ENCODE measurements at regions not wholly inside any gene's neighbourhood (a gene's known extent, or its start where the extent isn't known, plus 50 kb on each side); places are given as distances from the start of the nearest gene placed in this dataset.
"Not testable (repeated sequence)": the region's sequence is repeated elsewhere in the genome, so short reads cannot be mapped to it uniquely, and the experiment has no call there.

DNA sequence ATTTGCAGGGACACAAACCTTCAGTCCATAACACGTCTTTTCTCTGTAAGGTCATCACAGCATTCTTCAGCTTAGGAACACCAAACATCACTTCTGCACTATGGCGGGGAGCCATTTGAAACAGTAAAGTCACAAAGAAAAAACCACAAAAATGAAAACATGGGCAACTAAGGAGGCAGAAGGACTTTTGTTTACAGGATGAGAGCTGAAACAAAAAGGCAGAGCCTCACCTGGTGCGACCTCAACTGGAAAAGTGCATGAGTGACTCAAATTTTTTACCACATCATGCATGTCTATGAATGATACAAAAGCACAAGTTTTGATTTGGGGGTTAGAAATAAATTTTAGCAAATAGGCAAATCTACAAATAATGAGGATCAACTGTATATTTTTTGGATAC lies 68.2 kb upstream of the TNFAIP3 start:
- DNase-seq (ENCODE audit: low spot score): no peak
- Mint-ChIP-seq H3K27ac (peak overlapping the region; percentile 84), H3K4me1 (ENCODE audit: low read depth) (peaks cover 68% of the 10 kb centered on the region), H3K27me3 (ENCODE audit: insufficient read depth) (no peaks in the 10 kb centered on the region), H3K36me3 (ENCODE audit: low read depth) (peaks cover 4% of the 10 kb centered on the region), H3K9me3 (peaks cover 10% of the 10 kb centered on the region), H3K4me3 (peak overlapping the region; percentile 46)
- intact Hi-C loops (cut with micrococcal nuclease): loop anchor here (1.0 to 10.0 kb wide), 2 partner anchors 91 to 584 kb away; partner anchors contain the start of gene IFNGR1

- H3K4me3 Mint-ChIP-seq: no peak overlapping the region
Observed at GRCh38 chr6:137799950-137800568, 67.0 kb upstream of the TNFAIP3 start.

GRCh38 chr6:137800762-137801161 lies 66.3 kb upstream of the TNFAIP3 start:
- H3K9me3 Mint-ChIP-seq: peaks cover 5% of the 10 kb centered on the region
- intact Hi-C loops (cut with micrococcal nuclease): loop anchor here (1.0 kb wide), 3 partner anchors 8 to 67 kb away; partner anchors contain the start of gene TNFAIP3
- peaks cover 6% of the 10 kb centered on the region for H3K36me3 Mint-ChIP-seq (ENCODE audit: low read depth)
- no peaks in the 10 kb centered on the region for H3K27me3 Mint-ChIP-seq (ENCODE audit: insufficient read depth)
- H3K27ac Mint-ChIP-seq: peak overlapping the region; percentile 14
- no peak for DNase-seq (ENCODE audit: low spot score)
- H3K4me3 Mint-ChIP-seq: peak overlapping the region; percentile 21
- peaks cover 60% of the 10 kb centered on the region for H3K4me1 Mint-ChIP-seq (ENCODE audit: low read depth)

More at GRCh38 chr6:137799950-137800568, 67.0 kb upstream of the TNFAIP3 start:
- Mint-ChIP-seq H3K9me3 (peaks cover 5% of the 10 kb centered on the region), H3K27me3 (ENCODE audit: insufficient read depth) (no peaks in the 10 kb centered on the region), H3K27ac (peak overlapping the region; percentile 14), H3K4me1 (ENCODE audit: low read depth) (peaks cover 67% of the 10 kb centered on the region), H3K36me3 (ENCODE audit: low read depth) (peaks cover 6% of the 10 kb centered on the region)
- intact Hi-C loops (cut with micrococcal nuclease): loop anchor here (1.0 to 10.0 kb wide), 5 partner anchors 8 to 585 kb away; partner anchors contain the start of genes IFNGR1 and TNFAIP3
- peak; percentile 35 for DNase-seq (ENCODE audit: low spot score)

- H3K4me3 Mint-ChIP-seq: no peak overlapping the region
- peaks cover 5% of the 10 kb centered on the region for H3K9me3 Mint-ChIP-seq
Observed at GRCh38 chr6:137801352-137802114, 65.5 kb upstream of the TNFAIP3 start.

GRCh38 chr6:137802408-137803182 lies 64.5 kb upstream of the TNFAIP3 start:
- Mint-ChIP-seq H3K27me3 (ENCODE audit: insufficient read depth) (no peaks in the 10 kb centered on the region), H3K36me3 (ENCODE audit: low read depth) (peaks cover 10% of the 10 kb centered on the region), H3K4me1 (ENCODE audit: low read depth) (peaks cover 63% of the 10 kb centered on the region), H3K27ac (no peak overlapping the region), H3K4me3 (no peak overlapping the region), H3K9me3 (peaks cover 13% of the 10 kb centered on the region)
- intact Hi-C loops (cut with micrococcal nuclease): no loop called here
- DNase-seq (ENCODE audit: low spot score): no peak

More at GRCh38 chr6:137801352-137802114, 65.5 kb upstream of the TNFAIP3 start:
- H3K27ac Mint-ChIP-seq: no peak overlapping the region
- intact Hi-C loops (cut with micrococcal nuclease): no loop called here
- no peak for DNase-seq (ENCODE audit: low spot score)
- H3K27me3 Mint-ChIP-seq (ENCODE audit: insufficient read depth): no peaks in the 10 kb centered on the region
- H3K4me1 Mint-ChIP-seq (ENCODE audit: low read depth): peaks cover 57% of the 10 kb centered on the region
- peaks cover 6% of the 10 kb centered on the region for H3K36me3 Mint-ChIP-seq (ENCODE audit: low read depth)

DNA sequence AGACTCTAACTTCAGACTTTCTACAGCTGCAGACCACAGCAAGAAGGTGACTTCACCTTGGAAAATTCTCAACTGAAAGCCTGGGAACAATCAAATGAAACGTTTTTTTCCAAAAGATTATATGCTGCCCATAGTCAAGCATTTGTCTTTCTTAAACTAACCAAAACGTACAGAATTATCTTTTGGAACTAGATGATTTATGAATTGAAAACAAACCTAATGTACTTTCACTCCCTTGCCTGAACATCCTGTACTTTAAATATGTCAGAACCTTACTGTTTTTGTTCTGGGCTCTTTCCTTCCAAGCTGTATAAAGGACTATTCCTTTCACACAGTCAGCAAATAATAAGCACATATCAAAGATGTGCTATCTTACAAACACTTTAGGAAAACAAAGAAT lies 62.4 kb upstream of the TNFAIP3 start:
- Mint-ChIP-seq H3K27ac (no peak overlapping the region), H3K4me1 (ENCODE audit: low read depth) (peaks cover 60% of the 10 kb centered on the region)

DNA sequence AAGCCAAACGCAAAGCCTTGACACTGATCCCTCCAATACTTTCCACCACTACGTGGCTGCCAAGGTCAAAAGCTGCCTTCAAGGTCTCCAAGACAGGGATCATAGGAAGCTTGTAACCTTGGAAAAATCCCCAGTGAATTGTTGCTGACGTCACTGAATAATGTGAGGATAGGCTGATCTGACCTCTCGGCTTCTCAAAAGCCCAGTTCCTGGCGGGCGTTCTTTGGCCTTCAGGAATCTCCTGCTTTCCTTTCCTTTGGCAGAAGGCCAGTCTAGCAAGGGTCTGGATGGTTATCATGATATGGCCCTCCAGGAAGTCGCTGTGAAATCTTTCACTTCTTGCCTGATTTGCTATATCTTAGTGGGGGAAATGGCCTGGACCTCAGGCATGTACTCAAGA lies 61.4 kb upstream of the TNFAIP3 start:
- peaks cover 7% of the 10 kb centered on the region for H3K36me3 Mint-ChIP-seq (ENCODE audit: low read depth)
- intact Hi-C loops (cut with micrococcal nuclease): no loop called here
- H3K4me3 Mint-ChIP-seq: no peak overlapping the region
- no peak for DNase-seq (ENCODE audit: low spot score)
- H3K27ac Mint-ChIP-seq: no peak overlapping the region
- H3K4me1 Mint-ChIP-seq (ENCODE audit: low read depth): peaks cover 59% of the 10 kb centered on the region
- H3K9me3 Mint-ChIP-seq: peaks cover 13% of the 10 kb centered on the region
- H3K27me3 Mint-ChIP-seq (ENCODE audit: insufficient read depth): no peaks in the 10 kb centered on the region

More for the DNA sequence above, 62.4 kb upstream of the TNFAIP3 start:
- intact Hi-C loops (cut with micrococcal nuclease): no loop called here
- peaks cover 7% of the 10 kb centered on the region for H3K36me3 Mint-ChIP-seq (ENCODE audit: low read depth)
- no peak overlapping the region for H3K4me3 Mint-ChIP-seq
- H3K9me3 Mint-ChIP-seq: peaks cover 13% of the 10 kb centered on the region
- no peak for DNase-seq (ENCODE audit: low spot score)
- H3K27me3 Mint-ChIP-seq (ENCODE audit: insufficient read depth): no peaks in the 10 kb centered on the region

DNA sequence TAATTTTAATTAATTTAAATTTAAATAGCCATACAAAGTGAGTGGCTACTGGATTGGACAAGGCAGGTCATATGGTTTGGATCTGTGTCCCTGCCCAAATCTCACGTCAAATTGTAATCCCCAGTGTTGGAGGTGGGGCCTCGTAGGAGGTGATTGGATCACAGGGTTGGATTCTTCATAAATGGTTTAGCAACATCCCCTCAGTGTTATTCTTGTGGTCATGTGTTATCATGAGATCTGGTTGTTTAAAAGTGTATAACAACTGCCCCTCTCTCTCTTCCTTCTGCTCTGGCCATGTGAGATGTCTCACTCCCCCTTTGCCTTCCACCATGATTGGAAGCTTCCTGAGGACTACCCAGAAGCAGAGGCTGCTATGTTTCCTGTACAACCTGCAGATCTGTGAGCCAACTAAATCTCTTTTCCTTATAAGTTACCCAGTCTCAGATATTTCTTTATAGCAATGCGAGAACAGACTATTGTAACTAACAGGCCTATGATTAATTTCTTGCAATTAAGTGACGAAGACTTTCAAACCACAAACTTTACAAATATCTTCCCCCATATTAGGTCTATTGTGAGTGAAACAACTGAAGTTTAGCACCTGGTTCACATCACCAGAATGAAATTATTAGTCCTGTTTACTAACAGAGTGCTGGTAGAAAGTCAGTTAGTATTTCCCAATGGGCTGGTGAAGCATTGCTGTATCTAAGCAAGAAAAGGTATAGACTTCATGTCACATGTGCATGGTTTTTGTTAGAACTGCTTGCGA lies 60.0 kb upstream of the TNFAIP3 start:
- H3K9me3 Mint-ChIP-seq: peaks cover 13% of the 10 kb centered on the region
- DNase-seq (ENCODE audit: low spot score): no peak
- H3K27me3 Mint-ChIP-seq (ENCODE audit: insufficient read depth): no peaks in the 10 kb centered on the region
- peaks cover 60% of the 10 kb centered on the region for H3K4me1 Mint-ChIP-seq (ENCODE audit: low read depth)
- H3K27ac Mint-ChIP-seq: no peak overlapping the region
- intact Hi-C loops (cut with micrococcal nuclease): no loop called here
- H3K4me3 Mint-ChIP-seq: no peak overlapping the region
- peaks cover 7% of the 10 kb centered on the region for H3K36me3 Mint-ChIP-seq (ENCODE audit: low read depth)

- Mint-ChIP-seq H3K27ac (no peak overlapping the region), H3K4me3 (no peak overlapping the region), H3K27me3 (ENCODE audit: insufficient read depth) (no peaks in the 10 kb centered on the region), H3K9me3 (peaks cover 13% of the 10 kb centered on the region), H3K36me3 (ENCODE audit: low read depth) (peaks cover 9% of the 10 kb centered on the region), H3K4me1 (ENCODE audit: low read depth) (peaks cover 67% of the 10 kb centered on the region)
- DNase-seq (ENCODE audit: low spot score): no peak
- intact Hi-C loops (cut with micrococcal nuclease): no loop called here
Observed at GRCh38 chr6:137808191-137808590, 58.9 kb upstream of the TNFAIP3 start.

DNA sequence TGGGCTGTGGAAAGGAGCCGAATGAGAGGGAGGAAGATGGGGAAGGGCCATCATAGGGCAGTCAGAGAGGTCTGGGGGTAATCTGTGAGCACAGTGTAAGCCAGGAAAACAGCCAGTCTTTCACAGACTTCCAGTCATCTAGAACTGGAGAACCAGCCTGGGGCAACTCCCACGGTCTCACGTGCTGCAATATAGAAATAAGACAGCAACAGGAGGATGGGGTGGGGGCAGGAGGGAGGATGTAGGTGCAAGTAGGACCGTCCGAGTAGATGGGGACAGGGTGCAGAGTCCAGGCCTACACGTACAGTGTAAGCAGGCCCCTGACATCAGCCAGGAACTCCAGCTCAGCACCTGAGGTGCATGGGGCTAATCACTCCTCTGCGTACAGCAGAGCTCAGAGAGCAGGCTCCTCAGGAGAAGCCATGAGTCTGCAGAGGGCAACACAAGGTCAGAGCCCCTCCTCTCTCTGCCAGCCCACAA lies 58.2 kb upstream of the TNFAIP3 start:
- H3K36me3 Mint-ChIP-seq (ENCODE audit: low read depth): peaks cover 9% of the 10 kb centered on the region
- no peaks in the 10 kb centered on the region for H3K27me3 Mint-ChIP-seq (ENCODE audit: insufficient read depth)
- H3K4me3 Mint-ChIP-seq: no peak overlapping the region
- H3K27ac Mint-ChIP-seq: no peak overlapping the region
- intact Hi-C loops (cut with micrococcal nuclease): no loop called here
- peaks cover 71% of the 10 kb centered on the region for H3K4me1 Mint-ChIP-seq (ENCODE audit: low read depth)
- H3K9me3 Mint-ChIP-seq: peaks cover 8% of the 10 kb centered on the region
- no peak for DNase-seq (ENCODE audit: low spot score)

DNA sequence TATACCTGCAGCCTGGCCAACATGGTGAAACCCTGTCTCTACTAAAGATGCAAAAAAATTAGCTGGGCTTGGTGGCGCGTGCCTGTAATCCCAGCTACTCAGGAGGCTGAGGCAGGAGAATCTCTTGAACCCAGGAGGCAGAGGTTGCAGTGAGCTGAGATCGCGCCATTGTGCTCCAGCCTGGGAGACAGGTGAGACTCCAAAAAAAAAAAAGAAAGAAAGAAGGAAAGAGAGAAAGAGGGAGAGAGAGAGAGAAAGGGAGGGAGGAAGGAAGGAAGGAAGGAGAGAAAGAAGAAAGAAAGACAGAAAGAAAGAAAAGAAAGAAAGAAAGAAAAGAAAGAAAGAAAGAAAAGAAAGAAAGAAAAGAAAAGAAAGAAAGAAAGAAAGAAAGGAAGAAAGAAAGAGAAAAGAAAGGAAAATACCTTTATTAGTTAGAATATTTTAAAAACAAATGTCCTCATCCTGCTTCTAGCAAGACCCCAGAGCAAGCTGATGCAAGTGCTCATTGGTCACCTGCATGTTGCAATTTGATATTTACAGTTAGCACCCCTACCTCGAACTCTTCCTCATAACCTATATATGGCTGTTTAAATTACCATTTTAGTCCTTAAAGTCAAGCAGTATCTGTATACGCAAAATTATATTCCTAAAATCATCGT lies 57.0 kb upstream of the TNFAIP3 start:
- H3K4me3 Mint-ChIP-seq; H3K9me3 Mint-ChIP-seq; H3K27me3 Mint-ChIP-seq (ENCODE audit: insufficient read depth); H3K36me3 Mint-ChIP-seq (ENCODE audit: low read depth); DNase-seq (ENCODE audit: low spot score): not testable (repeated sequence)
- intact Hi-C loops (cut with micrococcal nuclease): loop anchor here (2.0 to 10.0 kb wide), 2 partner anchors 15 to 715 kb away; no protein-coding TSS in a partner anchor
- Mint-ChIP-seq H3K4me1 (ENCODE audit: low read depth) (peaks cover 60% of the 10 kb centered on the region), H3K27ac (peak overlapping the region; percentile 81)
